IPS-NIHi11 (cell line): ENCODE measurements at regions not wholly inside any gene's neighbourhood (a gene's known extent, or its start where the extent isn't known, plus 50 kb on each side); places are given as distances from the start of the nearest gene placed in this dataset.
"Not testable (repeated sequence)": the region's sequence is repeated elsewhere in the genome, so short reads cannot be mapped to it uniquely, and the experiment has no call there.

Experiments
- DNase-seq: peaks from one replicate; pipeline ENCODE4 v3.0.0; 2012; ENCODE audit warnings: mixed read lengths, low spot score

DNA sequence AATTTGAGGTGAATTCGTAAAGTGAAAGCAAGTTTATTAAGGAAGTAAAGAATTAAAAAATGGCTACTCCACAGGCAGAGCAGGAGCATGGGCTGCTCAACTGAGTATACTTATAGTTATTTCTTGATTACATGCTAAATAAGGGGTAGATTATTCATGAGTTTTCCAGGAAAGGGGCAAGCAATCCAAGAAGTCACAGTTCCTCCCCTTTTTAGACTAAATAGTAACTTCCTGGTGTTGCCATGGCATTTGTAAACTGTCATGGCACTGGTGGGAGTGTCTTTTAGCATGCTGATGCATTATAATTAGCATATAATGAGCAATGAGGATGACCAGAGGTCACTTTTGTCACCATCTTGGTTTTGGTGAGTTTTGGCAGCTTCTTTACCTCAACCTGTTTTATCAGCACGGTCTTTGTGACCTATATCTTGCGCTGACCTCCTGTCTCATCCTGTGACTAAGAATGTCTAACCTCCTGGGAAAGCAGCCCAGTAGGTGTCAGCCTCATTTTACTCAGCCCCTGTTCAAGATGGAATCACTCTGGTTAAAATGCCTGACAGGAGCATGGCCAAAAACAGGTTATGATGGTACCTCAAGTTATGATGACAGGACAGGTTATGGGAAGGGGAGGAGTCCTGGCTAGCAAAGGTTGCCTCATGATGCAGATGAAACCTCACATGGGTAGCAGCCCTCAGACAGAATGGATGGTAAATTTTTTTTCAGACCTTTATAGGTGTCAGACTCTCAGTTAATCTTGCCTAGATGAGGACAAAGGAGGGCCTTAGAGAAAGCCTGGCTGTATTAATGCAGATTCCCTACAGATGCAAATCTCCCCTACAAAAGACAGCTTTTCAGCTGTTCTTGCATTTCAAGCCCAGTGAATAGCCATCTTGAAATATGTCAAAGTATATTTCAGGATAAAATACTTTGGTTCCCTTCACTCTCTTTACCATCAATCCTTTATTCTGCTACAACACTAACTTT is 49.7 kb downstream of the SIPA1L2 start:
- no peak for DNase-seq

DNA sequence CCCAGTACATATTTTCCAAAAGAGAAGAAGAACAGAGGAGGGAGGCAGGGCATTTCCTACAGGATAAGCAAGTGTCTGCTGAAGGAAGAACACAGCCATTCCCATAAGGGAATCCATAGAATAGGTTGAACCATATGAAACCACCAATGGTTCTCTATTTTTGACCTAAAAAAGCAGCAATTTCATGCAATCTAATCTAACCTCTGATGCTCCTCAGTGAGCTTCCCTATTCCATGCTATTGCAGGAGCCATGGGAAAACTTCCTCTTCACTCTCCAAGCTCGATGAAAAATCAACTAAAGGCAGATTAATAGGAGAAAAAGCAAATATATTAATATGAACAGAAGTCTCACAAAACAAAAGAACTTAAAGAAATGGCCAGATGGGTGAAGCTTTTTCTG is 50.5 kb downstream of the SIPA1L2 start:
- no peak for DNase-seq

DNA sequence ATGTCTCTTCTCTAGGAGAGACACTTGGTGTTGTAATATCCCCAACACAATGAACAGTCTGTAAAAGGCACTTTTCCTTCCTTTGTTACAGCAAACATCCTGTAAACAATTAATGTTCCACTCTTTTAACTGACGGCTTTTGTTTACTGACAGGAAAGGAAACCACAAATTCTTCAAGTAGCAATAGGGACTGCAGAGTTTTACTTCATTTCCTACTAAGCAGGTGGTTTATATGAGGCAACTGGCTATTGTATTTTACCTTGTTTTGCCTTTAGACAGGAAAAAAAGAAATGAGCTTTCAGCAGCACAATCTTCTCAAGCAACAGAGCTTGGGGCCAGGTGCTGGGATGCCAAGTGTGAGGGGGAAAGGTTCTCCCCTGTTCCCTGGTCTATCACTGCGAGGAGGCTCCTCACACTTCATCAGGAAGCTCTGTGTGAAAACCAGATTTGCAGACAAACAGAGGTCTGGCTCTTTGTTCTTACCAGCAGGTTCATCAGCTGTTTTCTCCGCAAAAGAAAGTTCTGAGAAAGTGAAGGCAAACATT is 51.2 kb downstream of the SIPA1L2 start:
- DNase-seq: no peak

DNA sequence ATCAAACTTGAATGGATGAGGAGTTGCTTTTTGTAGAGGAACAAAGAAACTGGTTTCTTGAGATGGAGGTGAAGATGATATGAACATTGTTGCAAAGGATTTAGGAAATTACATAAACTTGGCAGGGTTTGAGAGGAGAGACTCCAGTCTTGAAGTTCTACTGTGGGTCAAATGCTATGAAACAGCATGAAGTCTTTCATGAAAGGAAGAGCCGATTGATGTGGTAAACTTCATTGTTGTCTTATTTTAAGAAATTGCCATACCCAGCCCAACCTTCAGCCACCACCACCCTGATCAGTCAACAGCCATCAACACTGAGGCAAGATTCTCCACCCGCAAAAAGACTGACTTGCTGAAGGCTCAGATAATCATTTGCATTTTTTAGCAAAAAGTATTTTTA is 52.2 kb downstream of the SIPA1L2 start:
- no peak for DNase-seq

DNA sequence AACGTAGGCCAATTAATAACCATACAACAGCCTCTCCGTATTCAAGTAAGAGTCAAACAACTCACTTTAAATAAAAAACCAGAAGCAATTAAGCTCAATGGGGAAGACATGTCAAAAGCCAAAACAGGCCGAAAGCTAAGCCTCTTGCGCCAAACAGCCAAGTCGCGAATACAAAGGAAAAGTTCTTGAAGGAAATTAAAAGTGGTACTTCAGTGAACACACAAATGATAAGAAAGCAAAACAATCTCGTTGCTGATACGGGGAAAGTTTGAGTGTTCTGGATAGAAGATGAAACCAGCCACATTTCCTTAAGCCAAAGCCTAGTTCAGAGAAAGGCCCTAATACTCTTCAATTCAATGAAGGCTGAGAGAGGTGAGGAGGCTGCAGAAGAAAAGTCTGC is 53.4 kb downstream of the SIPA1L2 start:
- DNase-seq: no peak

DNA sequence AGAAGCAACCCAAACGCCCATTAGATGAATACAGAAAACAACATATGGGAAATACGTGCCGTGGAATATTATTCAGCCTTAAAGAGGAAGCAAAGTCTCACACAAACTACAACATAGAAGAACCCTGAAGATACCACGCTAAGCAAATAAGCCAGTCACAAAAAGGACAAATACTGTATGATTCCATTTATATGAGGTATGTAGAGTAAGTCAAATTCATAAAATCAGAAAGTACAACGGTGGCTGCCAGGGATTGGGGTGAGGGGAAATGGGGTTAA is 54.2 kb downstream of the SIPA1L2 start:
- no peak for DNase-seq

DNA sequence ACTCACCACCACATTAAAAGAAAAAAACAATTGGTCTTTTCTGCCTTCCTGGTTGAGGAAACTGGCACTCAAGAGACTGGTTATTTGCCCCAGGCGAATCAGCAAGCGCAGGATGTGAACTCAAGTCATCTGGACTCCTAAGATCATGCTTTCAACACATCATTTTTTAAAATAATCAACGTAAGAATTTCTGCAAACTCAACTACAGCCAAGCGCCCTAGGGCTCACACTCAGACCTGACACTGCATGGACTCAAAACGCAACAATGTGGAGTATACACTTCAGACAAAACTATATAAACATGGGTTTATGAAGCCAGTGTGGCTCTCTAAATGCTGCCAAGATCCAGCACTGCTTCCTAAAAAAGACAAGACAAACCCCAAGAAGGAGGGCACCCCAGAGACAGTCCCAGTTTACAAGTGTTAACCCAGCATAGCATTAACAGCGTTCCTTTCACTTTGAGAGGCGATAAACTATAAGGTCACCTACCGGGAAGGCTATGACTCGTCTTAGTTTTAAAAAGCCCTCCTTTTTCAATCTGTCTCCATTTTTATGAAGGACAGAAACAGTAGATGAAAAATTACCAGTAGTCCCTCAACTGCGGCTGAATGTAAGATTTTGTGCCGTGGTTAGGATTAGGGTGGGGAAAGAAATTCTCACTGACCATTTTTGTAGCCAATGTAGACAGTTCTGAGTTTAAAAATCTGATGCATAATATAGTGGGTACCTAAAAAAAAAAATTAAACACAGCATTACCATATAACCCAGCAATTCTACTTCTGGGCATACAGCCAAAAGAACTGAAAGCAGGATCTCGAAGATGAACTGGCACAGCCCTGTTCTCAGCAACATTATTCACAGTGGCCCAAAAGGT is 54.8 kb downstream of the SIPA1L2 start:
- DNase-seq: no peak

DNA sequence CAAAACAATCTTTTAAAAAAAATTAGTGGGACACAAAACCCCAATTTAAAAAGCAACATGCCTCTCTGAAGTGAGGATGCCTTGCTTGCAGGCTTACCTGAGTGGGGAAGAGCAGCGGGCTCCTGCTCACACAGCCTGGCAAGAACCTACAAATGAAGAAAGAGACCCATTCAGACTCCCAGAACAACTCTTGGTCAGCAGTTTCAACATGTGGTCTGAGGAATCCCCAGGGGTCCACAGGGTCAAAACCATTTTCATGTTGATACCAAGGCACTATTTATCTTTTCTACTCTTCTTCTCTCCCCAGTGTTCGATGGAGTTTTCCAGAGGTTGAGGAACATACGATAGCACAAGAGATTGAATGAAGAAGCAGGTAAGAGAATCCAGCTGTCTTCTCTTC is 55.9 kb downstream of the SIPA1L2 start:
- no peak for DNase-seq

DNA sequence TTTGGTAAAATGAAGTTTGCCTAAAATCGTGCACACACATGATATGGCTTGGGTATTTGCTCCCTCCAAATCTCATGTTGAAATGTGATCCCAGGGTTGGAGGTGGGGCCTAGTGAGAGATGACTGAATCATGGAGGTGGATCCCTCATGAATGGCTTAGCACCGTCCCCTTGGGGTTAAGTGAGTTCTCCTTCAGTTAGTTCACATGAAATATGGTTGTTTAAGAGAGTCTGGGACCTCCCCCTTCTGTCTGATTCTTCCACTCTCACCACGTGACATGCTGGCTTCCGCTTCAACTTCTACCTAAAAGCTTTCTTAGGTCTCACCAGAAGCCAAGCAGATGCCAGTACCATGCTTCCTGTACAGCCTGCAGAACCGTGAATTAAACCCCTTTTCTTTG is 58.4 kb downstream of the SIPA1L2 start:
- no peak for DNase-seq

DNA sequence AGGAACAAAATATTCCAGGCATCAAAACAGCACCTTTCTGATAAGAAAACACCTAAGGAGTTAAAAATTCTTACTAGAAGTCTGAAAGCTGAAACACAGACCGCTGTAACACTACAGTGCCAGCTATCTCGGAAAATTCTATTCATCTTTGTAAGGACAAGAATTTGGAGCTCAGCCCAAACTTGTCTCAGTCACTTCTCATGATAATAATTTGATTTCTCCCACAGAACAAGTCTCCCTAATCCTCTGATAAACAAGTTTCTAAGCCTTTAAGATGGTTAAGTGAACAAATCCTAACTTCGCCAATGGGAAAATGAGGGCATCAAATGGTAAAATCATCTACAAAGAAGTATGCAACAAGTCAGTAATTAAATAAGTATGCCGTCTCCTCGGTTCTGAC is 59.9 kb downstream of the SIPA1L2 start:
- DNase-seq: no peak

DNA sequence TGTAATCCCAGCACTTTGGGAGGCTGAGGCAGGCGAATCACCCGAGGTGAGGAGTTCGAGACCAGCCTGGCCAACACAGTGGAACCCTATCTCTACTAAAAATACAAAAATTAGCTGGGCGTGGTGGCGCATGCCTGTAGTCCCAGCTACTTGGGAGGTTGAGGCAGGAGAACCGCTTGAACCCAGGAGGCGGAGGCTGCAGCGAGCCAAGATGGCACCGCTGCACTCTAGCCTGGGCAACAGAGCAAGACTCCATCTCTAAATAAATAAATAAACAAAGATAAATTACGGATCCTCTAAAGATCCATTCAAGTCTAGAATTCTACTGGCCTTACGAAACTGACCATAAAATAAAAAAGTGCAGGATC is 60.4 kb downstream of the SIPA1L2 start:
- not testable (repeated sequence) for DNase-seq

DNA sequence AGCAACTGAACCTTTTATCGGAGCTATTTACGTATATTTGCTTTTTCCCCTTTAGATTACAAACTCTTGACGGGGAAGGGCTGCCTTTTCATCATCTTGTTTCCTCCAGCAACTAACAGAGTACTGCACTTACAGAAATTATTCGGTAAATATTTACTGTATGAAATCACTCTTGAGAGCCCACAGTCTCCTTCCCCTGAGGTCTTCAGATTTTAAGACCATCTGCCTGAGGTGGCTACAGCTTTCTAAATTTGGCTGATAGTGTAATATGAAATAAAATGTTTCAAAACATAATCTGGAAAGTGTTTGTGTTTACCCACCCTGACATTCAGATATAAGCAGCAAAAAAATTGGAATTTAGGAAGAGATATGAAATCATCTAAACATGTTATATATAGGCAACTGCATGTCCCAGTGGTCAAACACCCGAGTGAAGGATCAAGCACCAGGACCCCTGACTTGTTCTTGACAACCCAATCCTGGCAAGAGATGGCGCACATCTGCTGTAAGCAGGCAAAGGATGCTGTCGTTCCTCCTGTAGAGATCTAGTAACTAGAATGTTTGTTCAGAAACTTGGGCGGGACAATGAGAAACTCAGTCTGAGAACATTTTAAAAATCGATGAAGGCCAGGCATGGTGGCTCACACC is 60.9 kb downstream of the SIPA1L2 start:
- DNase-seq: no peak

DNA sequence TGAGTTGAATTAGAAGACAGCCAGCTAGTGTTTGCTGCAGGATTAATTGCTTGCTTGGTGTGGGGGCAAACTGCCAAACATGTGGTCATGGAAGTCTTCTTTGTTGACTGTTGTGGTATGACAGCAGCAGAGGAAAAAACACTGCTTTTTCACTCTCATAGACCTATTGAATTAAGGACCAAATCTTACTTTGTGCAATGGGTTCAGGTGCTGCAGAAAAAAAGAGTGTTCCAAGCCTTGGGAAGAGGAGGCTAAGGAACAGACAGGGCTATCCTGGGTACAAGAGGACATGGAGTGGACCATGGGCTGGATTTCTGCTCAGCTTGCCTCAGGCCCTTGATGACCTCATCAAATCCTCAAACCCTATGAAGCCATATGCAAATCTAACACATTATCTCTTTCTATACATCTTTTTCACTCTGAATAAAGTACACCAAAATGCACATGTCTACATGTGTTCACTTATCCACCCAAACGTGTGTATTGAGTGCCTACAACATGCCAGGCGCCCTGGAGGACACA is 61.5 kb downstream of the SIPA1L2 start:
- DNase-seq: no peak

DNA sequence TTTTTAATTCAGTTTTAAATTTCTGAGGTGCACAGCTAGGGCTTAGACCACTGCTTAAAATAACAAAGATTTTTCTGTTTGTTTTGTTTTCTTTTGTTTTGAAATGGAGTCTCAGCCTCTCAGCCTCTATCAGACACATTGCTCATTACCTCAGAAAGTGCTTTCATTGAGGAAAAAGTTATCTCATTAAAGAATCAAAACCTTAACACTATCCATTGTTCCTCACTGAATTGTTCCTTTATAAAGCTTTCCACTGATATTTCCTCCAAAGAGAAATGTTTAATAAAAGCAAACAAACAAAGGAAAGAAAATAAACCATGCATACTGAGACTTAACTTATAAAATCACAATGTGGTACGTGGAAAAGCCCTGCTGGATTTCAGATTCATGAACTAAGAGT is 63.8 kb downstream of the SIPA1L2 start:
- no peak for DNase-seq

DNA sequence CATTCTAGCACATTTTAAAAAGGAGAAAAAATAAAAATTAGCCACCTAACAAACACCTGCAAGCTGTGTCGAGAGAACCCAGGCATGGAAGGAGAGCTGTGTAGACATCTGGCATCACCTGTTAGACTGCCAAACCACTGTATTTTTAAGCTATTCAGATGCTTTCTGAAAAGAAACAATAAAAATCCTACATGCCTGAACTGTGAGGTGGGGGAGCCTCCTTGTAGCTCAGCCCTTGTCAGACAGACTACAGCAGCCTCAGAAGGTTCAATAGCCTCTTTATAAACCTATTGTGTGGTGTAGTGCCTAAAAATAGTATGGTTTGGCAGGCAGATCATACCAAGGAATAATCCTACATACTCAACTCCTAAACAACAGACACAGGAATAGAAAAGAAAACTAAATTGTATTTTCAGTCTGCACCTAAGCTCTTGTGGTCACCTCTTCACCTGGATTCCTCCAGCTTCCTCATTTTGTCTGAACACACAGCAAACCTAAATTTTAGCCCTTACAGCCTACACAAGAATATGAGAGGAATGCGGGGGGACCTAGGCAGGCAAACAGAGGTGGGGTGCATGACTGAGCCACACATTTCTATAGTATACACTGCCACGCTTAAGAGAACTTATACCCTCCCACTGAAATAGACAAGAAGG is 67.0 kb downstream of the SIPA1L2 start:
- DNase-seq: no peak

DNA sequence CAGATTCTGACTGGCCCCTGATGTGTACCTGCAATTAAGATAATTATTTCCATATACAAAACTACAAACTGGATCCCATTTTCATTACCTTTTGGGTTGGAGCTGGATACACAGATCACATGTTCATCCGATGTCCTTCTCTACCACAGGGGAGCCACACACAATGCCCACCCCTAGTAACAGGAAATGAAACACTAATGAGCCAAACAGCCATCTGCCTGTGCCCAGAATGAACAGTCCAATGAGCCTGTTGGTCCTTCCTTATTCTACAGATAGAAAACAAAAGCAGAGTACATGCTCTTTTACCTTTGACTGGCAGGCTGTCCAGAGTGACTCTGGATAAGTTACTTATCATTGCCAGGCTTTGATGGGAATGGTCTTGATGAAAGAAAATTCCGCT is 68.6 kb downstream of the SIPA1L2 start:
- no peak for DNase-seq

DNA sequence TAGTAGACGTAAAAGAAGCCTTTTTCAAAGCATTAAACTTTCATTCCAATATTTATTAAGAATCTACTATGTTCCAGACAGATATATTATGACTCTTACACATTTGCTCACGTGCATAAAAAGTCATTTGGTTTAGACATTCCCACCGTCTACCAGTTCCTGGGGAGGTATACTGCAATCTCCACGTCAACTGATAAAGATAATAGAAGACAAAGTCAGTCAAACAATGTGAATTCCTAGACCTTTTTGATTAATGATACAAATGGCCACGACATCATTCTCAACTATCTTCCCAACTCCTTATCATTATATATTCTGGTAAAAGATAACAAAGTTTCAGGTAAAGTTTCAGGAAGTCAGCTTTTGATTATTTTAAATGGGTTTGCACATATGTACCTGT is 69.0 kb downstream of the SIPA1L2 start:
- no peak for DNase-seq

DNA sequence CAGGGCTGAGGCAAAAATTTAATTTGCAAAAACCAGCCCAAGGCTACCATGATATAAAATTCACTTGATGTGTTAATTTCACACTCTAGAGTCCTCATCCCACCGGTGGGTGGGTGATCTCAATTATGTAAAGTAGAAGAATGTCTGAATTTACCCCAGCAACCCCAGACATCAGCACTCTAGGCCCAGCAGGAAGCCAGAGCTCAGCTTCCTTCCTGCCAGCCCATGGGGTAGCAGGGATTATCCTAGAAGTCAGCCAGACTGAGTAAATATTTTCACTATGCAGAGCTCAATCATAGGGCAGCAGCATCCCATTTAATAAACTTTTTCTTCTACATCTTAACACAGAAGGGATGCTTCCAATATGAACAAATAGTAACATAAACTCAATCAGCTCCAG is 71.0 kb downstream of the SIPA1L2 start:
- peak; percentile 37 for DNase-seq

DNA sequence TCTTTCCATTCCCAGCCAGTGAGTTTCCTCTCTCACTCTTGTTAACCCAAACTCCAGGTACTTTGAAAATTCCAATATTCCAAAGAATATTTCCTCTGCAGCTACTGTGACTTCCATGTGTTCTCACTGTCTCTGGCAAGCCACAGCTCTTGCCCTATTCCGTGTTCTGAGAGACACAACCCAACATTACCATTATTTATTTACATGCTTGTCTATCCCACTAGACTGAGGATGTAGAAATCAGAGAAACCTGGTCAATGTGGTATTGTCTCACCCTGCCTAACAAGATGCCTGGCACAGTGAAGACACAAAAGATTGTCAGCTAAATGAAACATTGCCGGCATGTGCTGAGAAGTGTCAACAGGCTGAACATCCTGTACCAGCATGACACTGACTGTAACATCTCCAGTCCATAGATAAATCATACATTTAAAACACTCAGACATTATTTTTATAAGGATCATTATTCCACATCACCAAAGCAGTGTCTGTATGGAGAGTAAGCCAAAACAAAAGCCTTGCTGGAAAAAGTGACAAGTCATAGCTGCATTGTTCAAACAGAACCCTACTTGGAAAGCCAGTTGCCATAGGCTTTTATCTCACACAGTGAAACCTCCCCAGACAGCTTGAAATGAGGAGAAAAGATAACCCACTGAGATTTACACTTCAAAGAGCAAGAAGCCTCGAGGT is 72.3 kb downstream of the SIPA1L2 start:
- DNase-seq: no peak

DNA sequence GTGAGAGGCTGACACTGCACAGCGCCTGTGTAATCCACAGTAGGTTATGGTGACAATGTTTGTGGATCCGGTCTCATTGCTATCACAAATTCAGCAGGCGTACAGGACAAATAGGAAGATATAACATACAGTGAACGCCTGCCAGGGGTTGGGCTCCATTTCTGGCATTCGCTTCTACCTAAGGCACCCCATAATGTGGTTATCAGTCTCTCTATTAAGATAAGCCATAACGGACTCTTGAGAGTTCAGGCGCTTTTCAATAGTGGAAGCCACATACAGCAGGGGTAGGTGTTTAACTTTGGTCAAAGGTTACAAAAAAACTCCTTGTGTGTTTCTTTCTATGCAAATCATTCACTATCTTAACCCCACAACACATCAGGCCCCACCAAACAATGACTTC is 72.8 kb downstream of the SIPA1L2 start:
- no peak for DNase-seq

DNA sequence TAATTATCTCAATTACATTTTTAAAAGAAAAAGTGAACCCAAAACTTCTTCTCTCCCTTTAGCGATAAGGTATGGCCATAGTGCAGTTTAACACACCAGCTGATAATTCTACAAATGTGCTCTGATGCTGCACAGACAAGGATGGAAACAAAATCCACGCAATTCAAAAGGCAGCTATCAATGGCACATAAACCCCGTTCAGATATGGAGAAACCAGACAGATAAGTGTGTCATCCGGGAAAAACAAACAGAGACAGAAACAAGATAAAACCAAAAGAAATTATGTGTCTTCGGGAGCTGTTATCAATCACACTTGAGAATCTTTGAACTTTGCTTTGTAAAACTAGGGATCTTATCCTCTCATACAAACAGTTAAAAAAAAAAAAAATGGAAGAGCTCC is 73.6 kb downstream of the SIPA1L2 start:
- DNase-seq: no peak
